ENCODE measurements at regions not wholly inside any gene's neighbourhood (a gene's known extent, or its start where the extent isn't known, plus 50 kb on each side); places are given as distances from the start of the nearest gene placed in this dataset.

DNA sequence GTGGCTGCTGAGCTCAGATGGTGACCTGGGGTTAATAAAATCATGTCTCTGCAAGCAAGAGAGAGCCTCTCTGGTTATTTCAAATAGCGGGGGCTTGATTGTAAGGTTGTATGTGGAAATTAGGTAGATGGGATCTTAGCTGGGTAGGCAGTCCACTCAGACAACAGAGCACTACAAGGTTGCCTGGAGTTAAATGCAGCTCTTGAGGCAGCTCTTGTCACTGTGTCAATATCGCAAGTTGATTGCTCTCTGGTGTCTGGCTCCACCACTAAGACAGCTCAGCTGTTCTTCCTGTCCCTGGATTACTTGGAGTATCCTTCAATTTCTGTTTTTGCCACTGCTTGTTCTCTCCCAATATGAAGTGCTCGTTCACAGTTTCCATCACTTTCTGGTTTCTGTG, 93.8 kb downstream of the C21orf91 start:
- Histone ChIP-seq H3K4me1 (ENCODE audit: low read length) (no peaks in the 10 kb centered on the region), H3K79me2 (ENCODE audit: low read length) (no peaks in the 10 kb centered on the region), H3K36me3 (replicated peaks; ENCODE audit: insufficient read depth, low read length) (no peaks in the 10 kb centered on the region), H3K27me3 (replicated peaks; ENCODE audit: insufficient read depth, low read length) (no peaks in the 10 kb centered on the region), H3K9me3 (replicated peaks; ENCODE audit: insufficient read depth, low read length) (no peaks in the 10 kb centered on the region), H2AFZ (ENCODE audit: low read length) (no peak overlapping the region), H3F3A (ENCODE audit: insufficient read depth, low read length) (no peaks in the 10 kb centered on the region), H3K9ac (ENCODE audit: low read length) (no peak overlapping the region), H3K4me3 (ENCODE audit: low read length) (no peak overlapping the region), H3K27ac (ENCODE audit: low read length) (no peak overlapping the region), H3K4me2 (ENCODE audit: low read depth, low read length) (no peak overlapping the region), H3K9me2 (replicated peaks; ENCODE audit: insufficient read depth, low read length) (no peaks in the 10 kb centered on the region), H4K20me1 (ENCODE audit: insufficient read depth, low read length) (no peaks in the 10 kb centered on the region)
- no peak for DNase-seq
- no peak for TF ChIP-seq EZH2phosphoT487 (IDR thresholded peaks at IDR 0.05; ENCODE audit: low read length)
- no peak for TF ChIP-seq EZH2 (optimal IDR thresholded peaks at IDR 0.05; ENCODE audit: low read depth, low read length)
- TF ChIP-seq, protein P1, sequence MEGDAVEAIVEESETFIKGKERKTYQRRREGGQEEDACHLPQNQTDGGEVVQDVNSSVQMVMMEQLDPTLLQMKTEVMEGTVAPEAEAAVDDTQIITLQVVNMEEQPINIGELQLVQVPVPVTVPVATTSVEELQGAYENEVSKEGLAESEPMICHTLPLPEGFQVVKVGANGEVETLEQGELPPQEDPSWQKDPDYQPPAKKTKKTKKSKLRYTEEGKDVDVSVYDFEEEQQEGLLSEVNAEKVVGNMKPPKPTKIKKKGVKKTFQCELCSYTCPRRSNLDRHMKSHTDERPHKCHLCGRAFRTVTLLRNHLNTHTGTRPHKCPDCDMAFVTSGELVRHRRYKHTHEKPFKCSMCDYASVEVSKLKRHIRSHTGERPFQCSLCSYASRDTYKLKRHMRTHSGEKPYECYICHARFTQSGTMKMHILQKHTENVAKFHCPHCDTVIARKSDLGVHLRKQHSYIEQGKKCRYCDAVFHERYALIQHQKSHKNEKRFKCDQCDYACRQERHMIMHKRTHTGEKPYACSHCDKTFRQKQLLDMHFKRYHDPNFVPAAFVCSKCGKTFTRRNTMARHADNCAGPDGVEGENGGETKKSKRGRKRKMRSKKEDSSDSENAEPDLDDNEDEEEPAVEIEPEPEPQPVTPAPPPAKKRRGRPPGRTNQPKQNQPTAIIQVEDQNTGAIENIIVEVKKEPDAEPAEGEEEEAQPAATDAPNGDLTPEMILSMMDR (IDR thresholded peaks at IDR 0.05; ENCODE audit: low read length): no peak

DNA sequence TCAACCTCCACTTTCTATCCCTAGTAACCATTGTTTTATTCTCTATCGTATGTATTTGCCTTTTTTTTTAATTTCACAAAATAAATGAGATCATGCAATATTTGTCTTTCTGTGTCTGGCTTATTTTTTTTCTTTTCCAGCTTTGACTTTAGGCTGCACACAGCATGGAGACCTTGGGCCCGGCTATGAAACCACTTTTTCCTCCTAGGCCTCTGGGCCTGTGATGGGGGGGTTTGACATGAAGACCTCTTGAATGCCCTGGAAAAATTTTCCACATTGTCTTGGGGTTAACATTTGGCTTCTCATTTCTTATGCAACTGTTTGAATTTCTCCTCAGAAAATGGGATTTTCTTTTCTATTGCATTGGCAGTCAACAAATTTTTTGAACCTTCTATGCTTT, 100.2 kb upstream of the BTG3 start:
- Histone ChIP-seq H3K79me2 (ENCODE audit: low read length) (no peaks in the 10 kb centered on the region), H3K36me3 (replicated peaks; ENCODE audit: insufficient read depth, low read length) (no peaks in the 10 kb centered on the region), H3K4me3 (ENCODE audit: low read length) (no peak overlapping the region), H3K4me2 (ENCODE audit: low read depth, low read length) (no peak overlapping the region), H2AFZ (ENCODE audit: low read length) (no peak overlapping the region), H3K4me1 (ENCODE audit: low read length) (peaks cover 19% of the 10 kb centered on the region), H3K9me3 (replicated peaks; ENCODE audit: insufficient read depth, low read length) (no peaks in the 10 kb centered on the region), H3K9ac (ENCODE audit: low read length) (no peak overlapping the region), H3K27ac (ENCODE audit: low read length) (no peak overlapping the region), H3F3A (ENCODE audit: insufficient read depth, low read length) (peaks cover 5% of the 10 kb centered on the region; the same call in 1 of the 2 replicates), H3K27me3 (replicated peaks; ENCODE audit: insufficient read depth, low read length) (no peaks in the 10 kb centered on the region), H4K20me1 (ENCODE audit: insufficient read depth, low read length) (no peaks in the 10 kb centered on the region), H3K9me2 (replicated peaks; ENCODE audit: insufficient read depth, low read length) (no peaks in the 10 kb centered on the region)
- DNase-seq: no peak
- no peak for TF ChIP-seq EZH2phosphoT487 (IDR thresholded peaks at IDR 0.05; ENCODE audit: low read length)
- no peak for TF ChIP-seq EZH2 (optimal IDR thresholded peaks at IDR 0.05; ENCODE audit: low read depth, low read length)
- TF ChIP-seq, protein P1 (IDR thresholded peaks at IDR 0.05; ENCODE audit: low read length): no peak

DNA sequence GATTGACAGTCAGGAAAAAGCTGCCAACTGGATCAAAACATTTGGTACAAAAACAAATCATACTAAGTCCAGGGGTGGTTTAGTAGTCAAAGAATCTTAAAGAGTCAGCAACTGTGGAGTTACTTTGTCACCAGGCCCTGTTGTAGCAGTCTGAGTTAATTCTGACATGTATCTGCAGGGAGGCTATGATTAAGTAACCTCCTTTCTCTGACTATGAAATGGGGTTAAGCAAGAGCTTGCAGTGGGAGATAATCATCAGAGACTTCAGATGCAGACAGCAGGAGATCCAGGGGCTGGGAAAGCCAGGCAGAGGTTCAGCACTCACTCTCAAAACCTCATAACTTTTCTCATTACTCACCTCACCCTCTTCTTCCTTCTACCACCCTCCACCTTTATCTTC, 99.2 kb upstream of the BTG3 start:
- TF ChIP-seq, protein P1 (IDR thresholded peaks at IDR 0.05; ENCODE audit: low read length): no peak
- TF ChIP-seq EZH2 (optimal IDR thresholded peaks at IDR 0.05; ENCODE audit: low read depth, low read length): no peak
- TF ChIP-seq EZH2phosphoT487 (IDR thresholded peaks at IDR 0.05; ENCODE audit: low read length): no peak

More for the DNA sequence above, 99.2 kb upstream of the BTG3 start:
- Histone ChIP-seq H4K20me1 (ENCODE audit: insufficient read depth, low read length) (no peaks in the 10 kb centered on the region), H3K9me3 (replicated peaks; ENCODE audit: insufficient read depth, low read length) (no peaks in the 10 kb centered on the region), H3F3A (ENCODE audit: insufficient read depth, low read length) (peaks cover 5% of the 10 kb centered on the region; the same call in 1 of the 2 replicates), H3K27me3 (replicated peaks; ENCODE audit: insufficient read depth, low read length) (no peaks in the 10 kb centered on the region), H3K9me2 (replicated peaks; ENCODE audit: insufficient read depth, low read length) (no peaks in the 10 kb centered on the region), H3K79me2 (ENCODE audit: low read length) (no peaks in the 10 kb centered on the region), H3K4me1 (ENCODE audit: low read length) (peaks cover 19% of the 10 kb centered on the region), H3K4me2 (ENCODE audit: low read depth, low read length) (no peak overlapping the region), H2AFZ (ENCODE audit: low read length) (no peak overlapping the region), H3K4me3 (ENCODE audit: low read length) (no peak overlapping the region), H3K36me3 (replicated peaks; ENCODE audit: insufficient read depth, low read length) (no peaks in the 10 kb centered on the region), H3K9ac (ENCODE audit: low read length) (no peak overlapping the region), H3K27ac (ENCODE audit: low read length) (no peak overlapping the region)
- DNase-seq: no peak
